Cardiac fibroblast (primary cell): ENCODE measurements at regions not wholly inside any gene's neighbourhood (a gene's known extent, or its start where the extent isn't known, plus 50 kb on each side); places are given as distances from the start of the nearest gene placed in this dataset.

ENCODE experiments used
- DNase-seq, 2 donors: peaks; one replicate each; pipeline versions ENCODE4 v3.0.0 to v3.0.0-alpha.2; 2010; ENCODE audit warnings: low read depth in 2 of 2
- H3K4me3 ChIP-seq, 2 donors: replicated peaks in 1 of 2; 1 replicate in 1 of 2; 2 replicates in 1 of 2; pipeline ENCODE4 v1.5.1; 2011; ENCODE audit warnings: low read depth in 2 of 2, low read length in 2 of 2, mild to moderate bottlenecking in 2 of 2, moderate library complexity in 1 of 2
- CTCF ChIP-seq: IDR thresholded peaks from one replicate; pipeline ENCODE4 v1.5.1; 2011; ENCODE audit warnings: low read depth, mild to moderate bottlenecking, low read length, inconsistent platforms

GRCh38 chr22:26811647-26811992 is 154.2 kb downstream of the MIAT start:
- H3K4me3 ChIP-seq, result no peak overlapping the region
- DNase-seq, result no peak
- TF ChIP-seq CTCF, result no peak

GRCh38 chr22:26812731-26813130 is 155.3 kb downstream of the MIAT start:
- no peak overlapping the region for H3K4me3 ChIP-seq
- DNase-seq, result peak in 1 of 2 donors; percentile 35
- TF ChIP-seq CTCF, result no peak

- H3K4me3 ChIP-seq, result no peak overlapping the region
- no peak for TF ChIP-seq CTCF
- DNase-seq, result no peak
These were observed 159.3 kb downstream of the MIAT start for GRCh38 chr22:26816726-26817125.

GRCh38 chr22:26817926-26818325 is 160.5 kb downstream of the MIAT start:
- TF ChIP-seq CTCF, result no peak

GRCh38 chr22:26821854-26822253 is 164.5 kb downstream of the MIAT start:
- TF ChIP-seq CTCF, result no peak
- DNase-seq, result no peak
- no peak overlapping the region for H3K4me3 ChIP-seq

More at GRCh38 chr22:26817926-26818325, 160.5 kb downstream of the MIAT start:
- no peak overlapping the region for H3K4me3 ChIP-seq
- DNase-seq, result no peak

- H3K4me3 ChIP-seq, result no peak overlapping the region
- no peak for DNase-seq
- no peak for TF ChIP-seq CTCF
These were observed 164.9 kb downstream of the MIAT start for GRCh38 chr22:26822313-26822712.

GRCh38 chr22:26823966-26824365 is 166.6 kb downstream of the MIAT start:
- DNase-seq, result no peak
- no peak for TF ChIP-seq CTCF
- no peak overlapping the region for H3K4me3 ChIP-seq
